Ascending aorta (tissue), 2 donors: ENCODE measurements at regions not wholly inside any gene's neighbourhood (a gene's known extent, or its start where the extent isn't known, plus 50 kb on each side); places are given as distances from the start of the nearest gene placed in this dataset.

Experiments used
- DNase-seq, 2 donors: peaks; one replicate each; pipeline ENCODE4 v3.0.0-alpha.2; 2019; ENCODE audit warnings: low spot score in 2 of 2
- H3K27ac ChIP-seq, 2 donors: fragments of 200-600 bp; sonication (generic); one replicate each; pipeline ENCODE4 v1.5.1; 2016 to 2017; ENCODE audit warnings: mild to moderate bottlenecking in 1 of 2
- H3K27me3 ChIP-seq: fragments of 200-600 bp; sonication (generic); one replicate; pipeline ENCODE4 v1.5.1; 2017
- H3K36me3 ChIP-seq, 2 donors: fragments of 200-600 bp; sonication (generic); one replicate each; pipeline ENCODE4 v1.5.1; 2016
- H3K4me1 ChIP-seq, 2 donors: fragments of 200-600 bp; sonication (generic); one replicate each; pipeline ENCODE4 v1.5.1; 2016 to 2017; ENCODE audit warnings: mild to moderate bottlenecking in 1 of 2
- H3K4me3 ChIP-seq, 2 donors: fragments of 200-600 bp; sonication (generic); one replicate each; pipeline ENCODE4 v1.5.1; 2016 to 2017; ENCODE audit warnings: mild to moderate bottlenecking in 1 of 2
- H3K9me3 ChIP-seq, 2 donors: fragments of 200-600 bp; sonication (generic); one replicate each; pipeline ENCODE4 v1.5.1; 2016
- intact Hi-C: fragments of 100-400 bp; cut with DNase I; formaldehyde crosslinking; loops from one replicate; pipeline ENCODE4 v1.15.1; 2023
- TF ChIP-seq, protein P1 (sequence below), 3 experiments: fragments of 200-600 bp in 2 of 3; fragments of 450-650 bp in 1 of 3; sonication (generic) in 2 of 3; IDR thresholded peaks; one replicate each; pipeline ENCODE4 v1.5.1; 2016 to 2019; ENCODE audit warnings: antibody characterized with exemption in 3 of 3, mild to moderate bottlenecking in 1 of 3, moderate library complexity in 1 of 3

DNA sequence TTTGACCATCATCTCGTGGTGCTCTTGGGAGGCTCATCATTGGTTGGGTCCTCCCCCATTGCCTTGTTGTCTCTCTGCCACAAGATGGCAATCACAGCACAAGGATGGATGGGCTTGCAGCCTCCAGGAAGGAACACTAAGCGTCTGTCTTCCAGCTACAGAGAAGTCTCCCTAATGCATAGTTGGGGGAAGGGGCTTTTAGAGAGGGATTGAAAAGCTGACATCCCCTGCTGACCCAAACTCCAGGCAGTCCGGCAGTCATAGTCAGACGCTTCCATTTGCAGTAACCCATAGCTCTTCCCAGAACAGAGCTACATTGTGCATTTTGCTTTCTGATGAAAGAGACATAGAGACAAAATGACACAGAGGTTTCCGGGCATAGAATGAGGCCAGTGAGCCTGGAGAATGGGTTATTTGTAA, 111.4 kb downstream of the UTP18 start:
- DNase-seq = no peak
- H3K27ac ChIP-seq = no peak overlapping the region
- no peak overlapping the region for H3K4me3 ChIP-seq
- no peaks in the 10 kb centered on the region for H3K9me3 ChIP-seq
- intact Hi-C loops = no loop called here
- no peaks in the 10 kb centered on the region for H3K36me3 ChIP-seq
- H3K27me3 ChIP-seq = no peaks in the 10 kb centered on the region
- TF ChIP-seq, protein P1, sequence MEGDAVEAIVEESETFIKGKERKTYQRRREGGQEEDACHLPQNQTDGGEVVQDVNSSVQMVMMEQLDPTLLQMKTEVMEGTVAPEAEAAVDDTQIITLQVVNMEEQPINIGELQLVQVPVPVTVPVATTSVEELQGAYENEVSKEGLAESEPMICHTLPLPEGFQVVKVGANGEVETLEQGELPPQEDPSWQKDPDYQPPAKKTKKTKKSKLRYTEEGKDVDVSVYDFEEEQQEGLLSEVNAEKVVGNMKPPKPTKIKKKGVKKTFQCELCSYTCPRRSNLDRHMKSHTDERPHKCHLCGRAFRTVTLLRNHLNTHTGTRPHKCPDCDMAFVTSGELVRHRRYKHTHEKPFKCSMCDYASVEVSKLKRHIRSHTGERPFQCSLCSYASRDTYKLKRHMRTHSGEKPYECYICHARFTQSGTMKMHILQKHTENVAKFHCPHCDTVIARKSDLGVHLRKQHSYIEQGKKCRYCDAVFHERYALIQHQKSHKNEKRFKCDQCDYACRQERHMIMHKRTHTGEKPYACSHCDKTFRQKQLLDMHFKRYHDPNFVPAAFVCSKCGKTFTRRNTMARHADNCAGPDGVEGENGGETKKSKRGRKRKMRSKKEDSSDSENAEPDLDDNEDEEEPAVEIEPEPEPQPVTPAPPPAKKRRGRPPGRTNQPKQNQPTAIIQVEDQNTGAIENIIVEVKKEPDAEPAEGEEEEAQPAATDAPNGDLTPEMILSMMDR (IDR thresholded peaks at IDR 0.05) = peak in 2 of 3 experiments; percentile 7 to 22
- no peaks in the 10 kb centered on the region for H3K4me1 ChIP-seq

DNA sequence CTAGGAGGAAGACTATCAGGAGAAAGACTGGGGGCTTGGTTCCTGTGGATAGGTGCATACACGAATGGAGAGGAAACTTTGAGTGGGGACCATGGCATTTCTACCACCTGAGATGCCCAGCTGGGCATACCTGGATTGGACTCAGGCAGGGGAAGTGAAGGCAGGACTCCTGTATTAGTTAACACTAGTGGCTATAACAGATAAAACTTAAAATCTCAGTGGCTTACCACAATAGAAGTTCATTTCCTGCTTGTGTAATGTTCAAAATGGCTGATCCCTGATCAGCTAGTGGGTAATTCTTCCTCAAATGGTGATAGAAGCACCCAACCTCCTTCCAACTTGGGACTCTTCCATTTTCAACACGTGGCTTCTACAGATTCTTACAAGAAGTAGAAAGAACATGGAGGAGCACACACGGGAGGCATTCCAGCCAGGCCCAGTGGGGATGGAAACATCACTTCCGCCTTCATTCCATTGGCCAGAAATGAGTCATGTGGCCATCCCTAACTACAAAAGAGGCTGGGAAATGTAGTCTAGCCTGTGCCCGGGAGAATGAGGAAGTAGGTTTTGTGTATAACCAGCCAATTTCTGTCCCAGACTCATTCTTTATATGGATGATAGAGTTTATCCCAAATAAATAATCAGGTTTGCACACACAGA, 112.1 kb downstream of the UTP18 start:
- H3K27me3 ChIP-seq = no peaks in the 10 kb centered on the region
- DNase-seq = peak; percentile 9 to 71
- H3K36me3 ChIP-seq = no peaks in the 10 kb centered on the region
- H3K9me3 ChIP-seq = no peaks in the 10 kb centered on the region
- H3K4me3 ChIP-seq = no peak overlapping the region
- no peaks in the 10 kb centered on the region for H3K4me1 ChIP-seq
- H3K27ac ChIP-seq = no peak overlapping the region
- TF ChIP-seq, protein P1 (IDR thresholded peaks at IDR 0.05) = no peak
- intact Hi-C loops = no loop called here

DNA sequence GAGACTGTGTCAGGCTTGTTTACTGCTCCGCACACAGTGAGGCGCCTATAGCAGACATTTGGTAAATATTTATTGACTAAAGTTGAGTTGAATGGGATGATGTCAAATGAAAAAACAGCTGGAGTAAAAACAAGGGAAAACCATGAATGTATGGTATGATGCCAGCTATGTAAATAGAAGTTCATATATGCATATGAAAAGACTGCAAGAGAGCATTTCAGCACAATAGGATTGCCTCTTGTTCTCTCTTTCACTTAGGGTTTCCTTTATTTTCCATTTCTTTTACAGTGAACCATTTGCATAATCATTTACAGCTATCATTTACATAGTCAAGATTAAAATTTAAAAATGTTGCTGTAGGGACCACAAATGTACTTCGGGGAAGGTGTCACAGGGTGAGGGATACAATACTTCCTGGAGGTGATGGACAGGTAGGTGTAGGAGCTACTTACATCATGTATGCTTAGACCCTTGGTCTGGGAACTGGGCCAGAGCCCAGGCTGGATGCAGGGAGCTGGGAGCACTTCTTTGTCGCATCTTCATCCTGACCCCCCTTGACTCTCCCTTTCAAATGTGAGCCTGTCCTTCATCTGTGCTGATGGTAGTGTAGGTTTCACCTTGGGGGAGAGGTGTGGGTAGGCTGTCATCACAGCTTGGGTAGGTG, 113.3 kb downstream of the UTP18 start:
- Histone ChIP-seq H3K27me3 (no peaks in the 10 kb centered on the region), H3K9me3 (no peaks in the 10 kb centered on the region), H3K27ac (no peak overlapping the region), H3K4me1 (no peaks in the 10 kb centered on the region), H3K4me3 (no peak overlapping the region), H3K36me3 (no peaks in the 10 kb centered on the region)
- no peak for DNase-seq
- intact Hi-C loops = no loop called here
- TF ChIP-seq, protein P1 (IDR thresholded peaks at IDR 0.05) = no peak

DNA sequence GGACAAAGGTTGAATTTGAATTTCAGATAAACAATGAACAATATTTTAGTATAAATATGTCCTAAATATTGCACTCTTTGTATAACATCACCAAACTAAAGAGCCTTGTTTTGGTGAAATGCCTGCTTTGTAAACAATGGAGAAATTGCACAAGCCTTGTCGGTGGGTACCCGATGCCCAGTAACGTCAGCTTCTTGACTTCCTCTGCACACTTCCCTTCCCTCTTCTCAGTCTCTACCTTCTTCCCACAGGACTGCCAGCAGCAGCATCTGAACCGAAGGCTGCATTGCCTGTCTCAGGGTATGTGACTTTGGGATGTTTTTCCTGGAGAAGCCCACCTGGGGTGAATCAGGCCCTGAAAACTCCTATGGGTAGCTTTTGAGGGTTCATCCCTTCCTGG, 113.9 kb downstream of the UTP18 start:
- intact Hi-C loops = no loop called here
- TF ChIP-seq, protein P1 (IDR thresholded peaks at IDR 0.05) = no peak
- no peak overlapping the region for H3K27ac ChIP-seq
- DNase-seq = no peak
- H3K36me3 ChIP-seq = no peaks in the 10 kb centered on the region
- no peaks in the 10 kb centered on the region for H3K27me3 ChIP-seq
- no peaks in the 10 kb centered on the region for H3K4me1 ChIP-seq
- no peaks in the 10 kb centered on the region for H3K9me3 ChIP-seq
- no peak overlapping the region for H3K4me3 ChIP-seq

DNA sequence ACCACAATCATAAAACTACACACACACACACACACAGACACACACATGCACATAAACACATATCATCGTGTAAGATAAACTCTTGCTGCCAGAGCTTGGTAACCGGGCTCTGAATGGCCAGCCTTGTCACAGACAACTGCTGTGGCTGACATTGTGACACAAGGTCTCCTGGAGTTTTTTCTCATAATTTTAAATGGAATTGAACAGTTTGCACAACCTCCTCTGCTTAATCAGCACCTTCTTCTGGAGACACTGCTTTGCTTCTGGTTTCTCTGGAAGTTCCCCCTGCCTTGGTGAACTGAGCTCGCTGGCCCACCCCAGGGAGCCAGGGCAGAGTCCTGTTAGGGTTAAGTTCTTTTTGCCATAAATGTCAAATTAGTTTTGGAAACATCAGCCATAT, 115.4 kb downstream of the UTP18 start:
- no peak overlapping the region for H3K27ac ChIP-seq
- no peaks in the 10 kb centered on the region for H3K27me3 ChIP-seq
- no peaks in the 10 kb centered on the region for H3K36me3 ChIP-seq
- H3K4me3 ChIP-seq = no peak overlapping the region
- intact Hi-C loops = no loop called here
- H3K4me1 ChIP-seq = no peaks in the 10 kb centered on the region
- no peaks in the 10 kb centered on the region for H3K9me3 ChIP-seq
- TF ChIP-seq, protein P1 (IDR thresholded peaks at IDR 0.05) = no peak
- no peak for DNase-seq
